ENCODE measurements at regions not wholly inside any gene's neighbourhood (a gene's known extent, or its start where the extent isn't known, plus 50 kb on each side); places are given as distances from the start of the nearest gene placed in this dataset.

DNA sequence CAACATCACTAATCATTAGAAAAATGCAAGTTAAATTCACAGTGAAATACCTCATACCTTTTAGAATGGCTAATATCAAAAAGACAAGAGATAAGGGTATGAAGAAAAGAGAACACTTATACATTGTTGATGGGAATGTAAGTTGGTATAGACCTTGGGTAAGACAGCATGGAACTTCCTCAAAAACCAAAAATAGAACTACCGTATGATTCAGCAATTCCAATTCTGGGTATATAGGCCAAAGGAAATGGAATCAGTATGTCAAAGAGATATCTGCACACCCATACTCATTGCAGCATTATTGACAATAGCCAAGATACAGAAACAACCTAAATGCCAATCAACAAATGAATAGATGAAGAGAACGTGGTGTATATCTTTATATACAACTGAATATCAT, 166.8 kb upstream of the LRRN1 start:
- Histone ChIP-seq H3K36me3 (no peaks in the 10 kb centered on the region), H3K27me3 (no peaks in the 10 kb centered on the region), H3K4me1 (no peaks in the 10 kb centered on the region), H3K9me3 (no peaks in the 10 kb centered on the region), H3K27ac (no peak overlapping the region), H3K4me3 (no peak overlapping the region)
- no peak for TF ChIP-seq POLR2A (IDR thresholded peaks at IDR 0.05)
- TF ChIP-seq, protein P1, sequence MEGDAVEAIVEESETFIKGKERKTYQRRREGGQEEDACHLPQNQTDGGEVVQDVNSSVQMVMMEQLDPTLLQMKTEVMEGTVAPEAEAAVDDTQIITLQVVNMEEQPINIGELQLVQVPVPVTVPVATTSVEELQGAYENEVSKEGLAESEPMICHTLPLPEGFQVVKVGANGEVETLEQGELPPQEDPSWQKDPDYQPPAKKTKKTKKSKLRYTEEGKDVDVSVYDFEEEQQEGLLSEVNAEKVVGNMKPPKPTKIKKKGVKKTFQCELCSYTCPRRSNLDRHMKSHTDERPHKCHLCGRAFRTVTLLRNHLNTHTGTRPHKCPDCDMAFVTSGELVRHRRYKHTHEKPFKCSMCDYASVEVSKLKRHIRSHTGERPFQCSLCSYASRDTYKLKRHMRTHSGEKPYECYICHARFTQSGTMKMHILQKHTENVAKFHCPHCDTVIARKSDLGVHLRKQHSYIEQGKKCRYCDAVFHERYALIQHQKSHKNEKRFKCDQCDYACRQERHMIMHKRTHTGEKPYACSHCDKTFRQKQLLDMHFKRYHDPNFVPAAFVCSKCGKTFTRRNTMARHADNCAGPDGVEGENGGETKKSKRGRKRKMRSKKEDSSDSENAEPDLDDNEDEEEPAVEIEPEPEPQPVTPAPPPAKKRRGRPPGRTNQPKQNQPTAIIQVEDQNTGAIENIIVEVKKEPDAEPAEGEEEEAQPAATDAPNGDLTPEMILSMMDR (IDR thresholded peaks at IDR 0.05), result no peak
- no peak for DNase-seq

DNA sequence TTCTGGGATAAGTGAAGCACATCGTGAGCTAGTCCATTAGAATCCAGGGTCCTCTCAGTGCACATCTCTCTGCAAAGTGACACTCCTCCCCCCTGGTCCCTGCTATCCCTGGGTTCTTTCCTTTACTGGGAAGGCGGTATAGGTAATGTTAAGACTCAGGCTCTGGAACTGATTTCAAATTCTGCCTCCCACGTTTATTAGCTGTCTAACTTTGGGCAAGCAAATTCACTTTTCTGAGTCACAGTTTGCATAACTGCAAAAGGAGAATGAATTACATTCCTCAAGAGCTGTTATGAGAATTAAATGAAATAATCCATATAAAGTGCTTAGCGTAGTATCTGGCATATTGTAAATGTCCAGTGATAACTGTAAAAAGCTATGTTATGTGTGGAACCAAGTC, 168.1 kb upstream of the LRRN1 start:
- H3K4me1 ChIP-seq, result no peaks in the 10 kb centered on the region
- no peak for DNase-seq
- no peak overlapping the region for H3K27ac ChIP-seq
- H3K27me3 ChIP-seq, result no peaks in the 10 kb centered on the region
- no peaks in the 10 kb centered on the region for H3K9me3 ChIP-seq
- H3K36me3 ChIP-seq, result no peaks in the 10 kb centered on the region
- no peak overlapping the region for H3K4me3 ChIP-seq
- TF ChIP-seq, protein P1 (IDR thresholded peaks at IDR 0.05), result no peak
- TF ChIP-seq POLR2A (IDR thresholded peaks at IDR 0.05), result no peak

DNA sequence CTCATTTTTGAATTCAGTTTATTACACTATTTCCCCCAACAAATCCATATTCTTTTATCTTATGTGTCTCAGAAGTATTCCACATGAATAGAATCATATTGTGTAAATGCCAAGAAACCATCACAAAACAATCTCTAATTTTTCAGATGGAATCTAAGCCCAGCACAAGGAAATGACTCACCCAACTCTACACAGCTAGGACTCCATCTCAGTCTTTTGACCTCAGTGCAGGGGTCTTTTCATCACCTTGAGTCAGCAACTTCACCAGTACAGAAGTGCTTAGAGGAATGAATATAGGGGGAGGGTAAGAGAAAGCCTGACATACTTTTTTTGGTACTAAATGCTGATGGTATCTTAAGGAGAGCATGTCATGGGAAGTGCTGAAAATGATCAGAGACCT, 169.3 kb upstream of the LRRN1 start:
- Histone ChIP-seq H3K4me1 (no peaks in the 10 kb centered on the region), H3K4me3 (no peak overlapping the region), H3K27me3 (no peaks in the 10 kb centered on the region), H3K9me3 (no peaks in the 10 kb centered on the region), H3K27ac (no peak overlapping the region), H3K36me3 (no peaks in the 10 kb centered on the region)
- no peak for DNase-seq
- no peak for TF ChIP-seq POLR2A (IDR thresholded peaks at IDR 0.05)
- TF ChIP-seq, protein P1 (IDR thresholded peaks at IDR 0.05), result no peak

DNA sequence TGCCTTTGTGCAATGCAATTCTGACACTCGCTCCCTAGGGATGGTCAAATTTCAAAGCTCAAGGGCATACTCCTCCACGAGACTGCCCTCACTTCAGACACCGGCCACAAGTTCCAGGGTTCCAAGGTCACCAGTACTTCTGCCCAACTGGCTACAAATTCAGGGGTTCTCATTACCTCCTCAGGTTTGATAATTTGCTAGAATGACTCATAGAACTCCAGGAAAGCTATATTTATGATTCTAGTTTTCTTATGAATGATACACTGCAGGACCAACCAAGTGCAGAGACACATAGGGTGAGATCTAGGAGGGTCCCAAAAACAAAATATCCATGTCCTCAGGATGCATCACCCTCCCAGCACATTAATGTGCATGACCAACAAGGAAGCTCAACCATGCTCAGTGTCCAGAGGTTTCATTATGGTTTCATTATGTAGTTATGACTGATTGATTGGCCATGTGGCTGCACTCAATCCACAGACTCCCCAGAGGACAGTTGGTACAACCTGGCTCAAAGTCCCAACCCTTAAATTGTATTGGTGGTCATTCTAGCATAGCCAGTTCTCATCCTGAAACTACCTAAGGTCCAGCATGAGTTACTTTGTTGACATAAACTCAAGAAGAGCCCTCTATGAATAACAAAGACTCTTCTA, 170.4 kb upstream of the LRRN1 start:
- no peaks in the 10 kb centered on the region for H3K36me3 ChIP-seq
- TF ChIP-seq POLR2A (IDR thresholded peaks at IDR 0.05), result no peak
- TF ChIP-seq, protein P1 (IDR thresholded peaks at IDR 0.05), result no peak
- DNase-seq, result no peak
- H3K4me1 ChIP-seq, result no peaks in the 10 kb centered on the region
- no peaks in the 10 kb centered on the region for H3K27me3 ChIP-seq
- H3K9me3 ChIP-seq, result no peaks in the 10 kb centered on the region
- no peak overlapping the region for H3K27ac ChIP-seq
- H3K4me3 ChIP-seq, result no peak overlapping the region

DNA sequence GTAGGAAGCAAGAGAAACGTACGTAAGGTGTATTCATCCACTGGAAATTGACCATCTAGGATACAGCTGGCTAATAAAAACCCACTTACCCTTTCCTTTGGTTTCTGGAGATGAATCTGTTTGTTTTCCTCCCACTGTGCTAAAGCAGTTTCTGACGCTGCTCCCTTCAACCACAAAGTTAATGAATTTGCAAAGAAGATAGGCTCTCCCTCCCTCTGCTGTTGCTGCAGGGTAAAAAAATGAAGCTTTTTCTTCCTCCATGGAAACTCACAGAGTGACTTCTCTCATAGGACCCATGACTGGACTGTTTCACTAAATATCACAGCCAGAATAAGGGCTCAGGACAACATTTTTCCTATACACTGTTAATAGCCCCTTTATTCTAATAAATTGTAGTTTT, 172.1 kb upstream of the LRRN1 start:
- Histone ChIP-seq H3K4me1 (no peaks in the 10 kb centered on the region), H3K36me3 (no peaks in the 10 kb centered on the region), H3K9me3 (no peaks in the 10 kb centered on the region), H3K27me3 (no peaks in the 10 kb centered on the region), H3K27ac (no peak overlapping the region), H3K4me3 (no peak overlapping the region)
- TF ChIP-seq POLR2A (IDR thresholded peaks at IDR 0.05), result no peak
- TF ChIP-seq, protein P1 (IDR thresholded peaks at IDR 0.05), result no peak
- DNase-seq, result no peak

Measured in Peyer's patch (tissue), 4 donors.